Neural cell (in vitro differentiated cells): ENCODE measurements at regions not wholly inside any gene's neighbourhood (a gene's known extent, or its start where the extent isn't known, plus 50 kb on each side); places are given as distances from the start of the nearest gene placed in this dataset.

Experiments used
- H2AFZ ChIP-seq: fragments of 200-600, 300-800 bp; sonication (generic), shearing (Covaris generic); 2 replicates; pipeline ENCODE4 v1.6.0; 2014; ENCODE audit warnings: low read depth, mild to moderate bottlenecking, antibody characterized with exemption, low read length, moderate library complexity
- H3F3A ChIP-seq: fragments of 200-600 bp; shearing (Covaris generic); 2 replicates; pipeline ENCODE4 v1.6.1; 2016; ENCODE audit warnings: mild to moderate bottlenecking, moderate library complexity, mixed read lengths, antibody characterized with exemption, low read length; ENCODE audit not compliant: insufficient read depth, poor library complexity, severe bottlenecking
- H3K27ac ChIP-seq: fragments of 200-600, 300-800 bp; sonication (generic), shearing (Covaris generic); 2 replicates; pipeline ENCODE4 v1.5.1; 2014; ENCODE audit warnings: mild to moderate bottlenecking, low read length, moderate library complexity
- H3K27me3 ChIP-seq: fragments of 300-800, 200-600 bp; sonication (generic), shearing (Covaris generic); 2 replicates; pipeline ENCODE4 v1.6.0; 2014; ENCODE audit warnings: mild to moderate bottlenecking, low read depth, low read length, moderate library complexity; ENCODE audit not compliant: insufficient read depth
- H3K36me3 ChIP-seq: fragments of 300-800, 200-600 bp; sonication (generic), shearing (Covaris generic); 2 replicates; pipeline ENCODE4 v1.5.1; 2014; ENCODE audit warnings: mild to moderate bottlenecking, antibody characterized with exemption, low read length, moderate library complexity; ENCODE audit not compliant: insufficient read depth
- H3K4me2 ChIP-seq: fragments of 300-800, 200-600 bp; sonication (generic), shearing (Covaris generic); 2 replicates; pipeline ENCODE4 v1.6.0; 2014; ENCODE audit warnings: mild to moderate bottlenecking, low read length
- H3K4me3 ChIP-seq: fragments of 300-800, 200-600 bp; sonication (generic), shearing (Covaris generic); 2 replicates; pipeline ENCODE4 v1.5.1; 2014; ENCODE audit warnings: mild to moderate bottlenecking, low read length, moderate library complexity
- H3K79me2 ChIP-seq: fragments of 200-600 bp; shearing (Covaris generic); replicated peaks from 2 replicates; pipeline ENCODE4 v1.6.0; 2014; ENCODE audit warnings: mild to moderate bottlenecking, low read length, moderate library complexity; ENCODE audit not compliant: insufficient read depth
- H3K9ac ChIP-seq: fragments of 300-800, 200-600 bp; sonication (generic), shearing (Covaris generic); 2 replicates; pipeline ENCODE4 v1.6.1; 2016; ENCODE audit warnings: mild to moderate bottlenecking, low read length, mixed read lengths
- H3K9me2 ChIP-seq: fragments of 200-600 bp; shearing (Covaris generic); 2 replicates; pipeline ENCODE4 v1.6.1; 2016; ENCODE audit warnings: mild to moderate bottlenecking, low read length, mixed read lengths; ENCODE audit not compliant: insufficient read depth
- H3K9me3 ChIP-seq: fragments of 200-600, 300-800 bp; sonication (generic), shearing (Covaris generic); 2 replicates; pipeline ENCODE4 v1.6.1; 2016; ENCODE audit warnings: mild to moderate bottlenecking, mixed run types, low read length, moderate library complexity, mixed read lengths
- H4K20me1 ChIP-seq: fragments of 200-600 bp; shearing (Covaris generic); 2 replicates; pipeline ENCODE4 v1.6.1; 2016; ENCODE audit warnings: mild to moderate bottlenecking, mixed run types; ENCODE audit not compliant: insufficient read depth
- CTCF ChIP-seq: fragments of 450-650 bp; IDR thresholded peaks from 2 replicates; pipeline ENCODE4 v1.5.1; 2014; ENCODE audit warnings: antibody characterized with exemption, mild to moderate bottlenecking, moderate library complexity; ENCODE audit not compliant: poor library complexity, severe bottlenecking
- EP300 ChIP-seq: fragments of 450-650 bp; conservative IDR thresholded peaks from 2 replicates; pipeline ENCODE4 v1.6.1; 2014; ENCODE audit warnings: antibody characterized with exemption, mild to moderate bottlenecking, moderate library complexity; ENCODE audit not compliant: poor library complexity, severe bottlenecking
- EZH2 ChIP-seq: fragments of 200-600, 300-800 bp; shearing (Covaris generic), sonication (generic); IDR thresholded peaks from 2 replicates; pipeline ENCODE4 v1.6.1; 2014; ENCODE audit warnings: antibody characterized with exemption, low read length, borderline replicate concordance, mild to moderate bottlenecking; ENCODE audit not compliant: insufficient read depth, poor library complexity, severe bottlenecking
- MXI1 ChIP-seq: fragments of 450-650 bp; conservative IDR thresholded peaks from 2 replicates; pipeline ENCODE4 v1.6.1; 2014; ENCODE audit warnings: antibody characterized with exemption, mild to moderate bottlenecking; ENCODE audit not compliant: poor library complexity, severe bottlenecking
- POLR2AphosphoS5 ChIP-seq: IDR thresholded peaks from 2 replicates; pipeline ENCODE4 v1.6.1; 2012
- RAD21 ChIP-seq: fragments of 450-650 bp; conservative IDR thresholded peaks from 2 replicates; pipeline ENCODE4 v1.6.1; 2014; ENCODE audit warnings: antibody characterized with exemption, mild to moderate bottlenecking, moderate library complexity
- REST ChIP-seq: IDR thresholded peaks from 2 replicates; pipeline ENCODE4 v1.6.1; 2012; ENCODE audit warnings: borderline replicate concordance
- SMC3 ChIP-seq: fragments of 450-650 bp; conservative IDR thresholded peaks from 2 replicates; pipeline ENCODE4 v1.6.1; 2014; ENCODE audit warnings: antibody characterized with exemption, mild to moderate bottlenecking, moderate library complexity; ENCODE audit not compliant: poor library complexity
- TAF1 ChIP-seq: IDR thresholded peaks from 2 replicates; pipeline ENCODE4 v1.6.1; 2012; ENCODE audit warnings: low read depth

GRCh38 chr9:74236857-74237256 lies 260.3 kb upstream of the RORB start:
- TF ChIP-seq POLR2AphosphoS5 (no peak), MXI1 (no peak), SMC3 (no peak), EZH2 (no peak), CTCF (no peak), RAD21 (no peak), TAF1 (no peak), EP300 (no peak), REST (no peak)
- no peak overlapping the region for H3K9ac ChIP-seq
- no peaks in the 10 kb centered on the region for H3F3A ChIP-seq
- H3K9me3 ChIP-seq: no peaks in the 10 kb centered on the region
- no peaks in the 10 kb centered on the region for H3K36me3 ChIP-seq
- H3K79me2 ChIP-seq: no peaks in the 10 kb centered on the region
- H3K4me3 ChIP-seq: no peak overlapping the region
- H3K27me3 ChIP-seq: no peaks in the 10 kb centered on the region
- no peaks in the 10 kb centered on the region for H3K9me2 ChIP-seq
- H3K27ac ChIP-seq: no peak overlapping the region
- no peak overlapping the region for H3K4me2 ChIP-seq
- no peak overlapping the region for H2AFZ ChIP-seq
- H4K20me1 ChIP-seq: no peaks in the 10 kb centered on the region

- no peaks in the 10 kb centered on the region for H3F3A ChIP-seq
- no peaks in the 10 kb centered on the region for H4K20me1 ChIP-seq
- H3K4me3 ChIP-seq: no peak overlapping the region
- no peak overlapping the region for H3K4me2 ChIP-seq
- H3K27me3 ChIP-seq: no peaks in the 10 kb centered on the region
- no peaks in the 10 kb centered on the region for H3K9me2 ChIP-seq
- TF ChIP-seq MXI1 (no peak), REST (no peak), TAF1 (no peak), RAD21 (no peak), EZH2 (no peak), SMC3 (no peak), EP300 (no peak), POLR2AphosphoS5 (no peak), CTCF (no peak)
- no peak overlapping the region for H2AFZ ChIP-seq
- H3K27ac ChIP-seq: no peak overlapping the region
- H3K9me3 ChIP-seq: no peaks in the 10 kb centered on the region
- H3K36me3 ChIP-seq: no peaks in the 10 kb centered on the region
- no peaks in the 10 kb centered on the region for H3K79me2 ChIP-seq
- H3K9ac ChIP-seq: no peak overlapping the region
Observed at GRCh38 chr9:74245866-74246497, 251.2 kb upstream of the RORB start.
